ENCODE measurements at regions not wholly inside any gene's neighbourhood (a gene's known extent, or its start where the extent isn't known, plus 50 kb on each side); places are given as distances from the start of the nearest gene placed in this dataset.
"Not testable (repeated sequence)": the region's sequence is repeated elsewhere in the genome, so short reads cannot be mapped to it uniquely, and the experiment has no call there.

GRCh38 chr5:94102849-94103248, 361.4 kb upstream of the POU5F2 start:
- Mint-ChIP-seq H3K9me3 (peaks cover 24% of the 10 kb centered on the region), H3K27ac (no peak overlapping the region), H3K27me3 (no peaks in the 10 kb centered on the region), H3K4me3 (no peak overlapping the region), H3K4me1 (ENCODE audit: unreplicated experiment) (no peaks in the 10 kb centered on the region), H3K36me3 (peaks cover 20% of the 10 kb centered on the region)
- TF ChIP-seq CTCF (conservative IDR thresholded peaks at IDR 0.05) = no peak
- no peak for DNase-seq (ENCODE audit: extremely low spot score, unreplicated experiment)

GRCh38 chr5:94097384-94097783, 356.0 kb upstream of the POU5F2 start:
- not testable (repeated sequence) for H3K27me3 Mint-ChIP-seq; H3K4me1 Mint-ChIP-seq (ENCODE audit: unreplicated experiment); H3K4me3 Mint-ChIP-seq; H3K27ac Mint-ChIP-seq; H3K36me3 Mint-ChIP-seq; DNase-seq (ENCODE audit: extremely low spot score, unreplicated experiment)
- H3K9me3 Mint-ChIP-seq = peaks cover 17% of the 10 kb centered on the region

GRCh38 chr5:94094793-94095441, 353.5 kb upstream of the POU5F2 start:
- Mint-ChIP-seq H3K4me3 (no peak overlapping the region), H3K27me3 (no peaks in the 10 kb centered on the region), H3K9me3 (peaks cover 15% of the 10 kb centered on the region), H3K36me3 (no peaks in the 10 kb centered on the region), H3K27ac (no peak overlapping the region), H3K4me1 (ENCODE audit: unreplicated experiment) (no peaks in the 10 kb centered on the region)
- TF ChIP-seq CTCF (conservative IDR thresholded peaks at IDR 0.05) = no peak
- DNase-seq (ENCODE audit: extremely low spot score, unreplicated experiment) = no peak

- no peaks in the 10 kb centered on the region for H3K4me1 Mint-ChIP-seq (ENCODE audit: unreplicated experiment)
- no peaks in the 10 kb centered on the region for H3K27me3 Mint-ChIP-seq
- no peak for TF ChIP-seq CTCF (conservative IDR thresholded peaks at IDR 0.05)
- H3K36me3 Mint-ChIP-seq = no peaks in the 10 kb centered on the region
- no peak for DNase-seq (ENCODE audit: extremely low spot score, unreplicated experiment)
- no peak overlapping the region for H3K27ac Mint-ChIP-seq
- H3K9me3 Mint-ChIP-seq = peaks cover 7% of the 10 kb centered on the region
- H3K4me3 Mint-ChIP-seq = no peak overlapping the region
These were observed 351.9 kb upstream of the POU5F2 start for GRCh38 chr5:94093300-94093699.

GRCh38 chr5:94086635-94087034, 345.2 kb upstream of the POU5F2 start:
- not testable (repeated sequence) for H3K9me3 Mint-ChIP-seq; H3K4me3 Mint-ChIP-seq; H3K27me3 Mint-ChIP-seq; DNase-seq (ENCODE audit: extremely low spot score, unreplicated experiment); H3K27ac Mint-ChIP-seq; H3K4me1 Mint-ChIP-seq (ENCODE audit: unreplicated experiment); H3K36me3 Mint-ChIP-seq
- peak; percentile 56 for TF ChIP-seq CTCF (conservative IDR thresholded peaks at IDR 0.05)

- Mint-ChIP-seq H3K36me3 (no peaks in the 10 kb centered on the region), H3K4me1 (ENCODE audit: unreplicated experiment) (no peaks in the 10 kb centered on the region), H3K27me3 (no peaks in the 10 kb centered on the region), H3K4me3 (no peak overlapping the region), H3K9me3 (no peaks in the 10 kb centered on the region), H3K27ac (no peak overlapping the region)
- no peak for TF ChIP-seq CTCF (conservative IDR thresholded peaks at IDR 0.05)
- DNase-seq (ENCODE audit: extremely low spot score, unreplicated experiment) = no peak
These were observed 344.8 kb upstream of the POU5F2 start for GRCh38 chr5:94086194-94086593.
